ENCODE measurements at regions not wholly inside any gene's neighbourhood (a gene's known extent, or its start where the extent isn't known, plus 50 kb on each side); places are given as distances from the start of the nearest gene placed in this dataset.

DNA sequence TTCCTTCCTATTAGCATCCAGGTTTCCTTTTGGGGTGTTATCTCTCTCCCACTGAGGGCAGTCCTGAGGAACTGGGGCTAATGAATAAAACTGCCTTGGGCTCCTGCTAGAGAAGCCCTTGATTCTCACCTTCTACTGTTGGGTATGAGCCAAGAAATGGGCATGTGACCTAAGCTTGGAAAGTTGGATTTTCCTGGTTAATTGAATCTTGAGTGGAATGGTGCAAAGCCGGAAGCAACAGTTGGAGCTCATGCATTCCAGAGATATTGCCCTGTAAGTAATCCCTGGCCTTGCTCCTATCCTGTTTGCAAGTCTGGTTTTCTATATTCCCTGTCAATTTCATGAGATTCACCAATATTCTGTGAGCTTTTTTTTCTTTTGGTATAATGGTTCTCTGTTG lies 158.5 kb upstream of the ELL2 start:
- no peak overlapping the region for H3K4me3 ChIP-seq (replicated peaks in 1 of 2; ENCODE audit: low read depth in 1 of 2, low read length in 2 of 2)
- no peak for TF ChIP-seq EZH2 (IDR thresholded peaks at IDR 0.05)
- TF ChIP-seq ZNF274 (IDR thresholded peaks at IDR 0.05; ENCODE audit: low read depth, low read length), result no peak
- TF ChIP-seq, protein P1, sequence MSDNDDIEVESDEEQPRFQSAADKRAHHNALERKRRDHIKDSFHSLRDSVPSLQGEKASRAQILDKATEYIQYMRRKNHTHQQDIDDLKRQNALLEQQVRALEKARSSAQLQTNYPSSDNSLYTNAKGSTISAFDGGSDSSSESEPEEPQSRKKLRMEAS (IDR thresholded peaks at IDR 0.05), result no peak
- no peak for TF ChIP-seq YY1 (IDR thresholded peaks at IDR 0.05; ENCODE audit: extremely low read depth, insufficient replicate concordance, low read depth, low read length)
- TF ChIP-seq RAD21 (IDR thresholded peaks at IDR 0.05; ENCODE audit: low read depth), result no peak
- TF ChIP-seq JUND (IDR thresholded peaks at IDR 0.05), result no peak
- no peak for TF ChIP-seq POLR2A (IDR thresholded peaks at IDR 0.05; ENCODE audit: borderline replicate concordance, extremely low read depth, insufficient read depth, insufficient read length)
- no peak overlapping the region for H3K9ac ChIP-seq (ENCODE audit: low read length)
- ChIA-PET RAD21 (ENCODE audit: low non-redundant PET in 1 of 2, low total read pairs in 2 of 2, uncharacterized antibody in 2 of 2, unreplicated experiment in 2 of 2) (no interaction called here), POLR2A (no interaction called here), CTCF (no interaction called here)
- H3K27me3 ChIP-seq (ENCODE audit: insufficient read depth, low read length), result no peaks in the 10 kb centered on the region
- no TSS peak for BruUV-seq (replicated peaks)
- no peak overlapping the region for H2AFZ ChIP-seq (ENCODE audit: low read depth, low read length, poor library complexity, severe bottlenecking)
- no peaks in the 10 kb centered on the region for H3K9me2 ChIP-seq (ENCODE audit: insufficient read depth)
- H3K4me1 ChIP-seq (ENCODE audit: control insufficient read depth in 1 of 2, insufficient read depth in 2 of 2, low read length in 2 of 2), result no peaks in the 10 kb centered on the region
- no peak for ATAC-seq
- H3K4me2 ChIP-seq (ENCODE audit: low read length), result no peak overlapping the region
- H3K9me3 ChIP-seq (ENCODE audit: control insufficient read depth in 1 of 2, insufficient read depth in 1 of 2, low read depth in 1 of 2, low read length in 2 of 2), result no peaks in the 10 kb centered on the region
- H3K36me3 ChIP-seq (ENCODE audit: control insufficient read depth in 1 of 2, insufficient read depth in 2 of 2, low read length in 2 of 2), result no peaks in the 10 kb centered on the region
- DNase-seq (ENCODE audit: low read depth, low spot score), result no peak
- H4K20me1 ChIP-seq (ENCODE audit: insufficient read depth), result no peaks in the 10 kb centered on the region
- intact Hi-C loops (cut with micrococcal nuclease), result no loop called here
- H3K27ac ChIP-seq (ENCODE audit: low read depth, low read length), result no peak overlapping the region
- H3K79me2 ChIP-seq (ENCODE audit: insufficient read depth, low read length), result no peaks in the 10 kb centered on the region

DNA sequence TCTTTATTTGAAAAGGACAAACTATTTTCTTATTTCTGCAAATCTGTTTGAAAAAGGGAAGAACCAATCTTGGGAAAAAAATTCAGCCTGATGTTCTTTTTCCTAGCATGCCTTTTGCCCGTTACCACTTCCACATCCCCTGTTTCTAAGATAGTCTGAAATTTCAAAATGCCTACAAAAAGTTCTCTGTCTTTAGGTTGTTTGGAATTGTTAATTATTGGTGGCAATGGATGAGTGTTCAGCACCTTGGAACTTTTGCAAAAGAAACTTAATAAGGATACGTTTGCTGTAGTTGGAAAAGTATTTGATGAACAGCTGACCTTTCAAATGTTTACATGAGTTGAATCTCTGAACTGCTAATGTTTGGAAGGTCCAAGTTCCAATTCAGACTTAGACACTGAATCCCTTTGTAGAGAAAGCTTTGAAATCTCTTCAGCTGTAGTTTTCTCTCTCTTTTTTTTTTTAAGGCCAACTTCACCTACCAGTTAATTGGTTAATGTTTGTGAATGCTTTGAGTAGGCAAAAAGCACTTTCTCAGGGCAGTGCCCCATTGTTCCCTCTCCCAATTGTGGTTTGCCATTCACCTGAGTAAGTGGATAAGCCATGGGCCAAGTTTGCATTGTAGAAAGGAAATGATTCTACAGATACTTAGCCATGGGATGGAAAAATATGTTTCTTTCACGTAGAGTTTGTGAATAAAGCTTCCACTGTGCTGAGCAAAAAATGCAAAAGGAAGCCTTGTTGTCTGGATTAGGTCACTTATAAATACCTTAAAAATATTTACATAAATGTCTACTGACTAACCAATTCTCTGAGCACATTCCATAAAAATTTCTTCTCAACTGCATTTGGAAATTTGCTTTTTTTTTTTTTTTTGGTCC lies 156.4 kb upstream of the ELL2 start:
- no peak overlapping the region for H3K4me3 ChIP-seq (replicated peaks in 1 of 2; ENCODE audit: low read depth in 1 of 2, low read length in 2 of 2)
- H3K4me1 ChIP-seq (ENCODE audit: control insufficient read depth in 1 of 2, insufficient read depth in 2 of 2, low read length in 2 of 2), result no peaks in the 10 kb centered on the region
- POLR2A ChIA-PET, result no interaction called here
- H2AFZ ChIP-seq (ENCODE audit: low read depth, low read length, poor library complexity, severe bottlenecking), result no peak overlapping the region
- H3K9me2 ChIP-seq (ENCODE audit: insufficient read depth), result no peaks in the 10 kb centered on the region
- no peaks in the 10 kb centered on the region for H3K79me2 ChIP-seq (ENCODE audit: insufficient read depth, low read length)
- no peaks in the 10 kb centered on the region for H3K36me3 ChIP-seq (ENCODE audit: control insufficient read depth in 1 of 2, insufficient read depth in 2 of 2, low read length in 2 of 2)
- no peaks in the 10 kb centered on the region for H3K27me3 ChIP-seq (ENCODE audit: insufficient read depth, low read length)
- RAD21 ChIA-PET (ENCODE audit: low non-redundant PET in 1 of 2, low total read pairs in 2 of 2, uncharacterized antibody in 2 of 2, unreplicated experiment in 2 of 2), result no interaction called here
- H3K27ac ChIP-seq (ENCODE audit: low read depth, low read length), result no peak overlapping the region
- no peak overlapping the region for H3K9ac ChIP-seq (ENCODE audit: low read length)
- H3K4me2 ChIP-seq (ENCODE audit: low read length), result no peak overlapping the region
- ATAC-seq (no peak), DNase-seq (ENCODE audit: low read depth, low spot score) (no peak)
- BruUV-seq (replicated peaks), result no TSS peak
- intact Hi-C loops (cut with micrococcal nuclease), result no loop called here
- no peaks in the 10 kb centered on the region for H4K20me1 ChIP-seq (ENCODE audit: insufficient read depth)
- no peaks in the 10 kb centered on the region for H3K9me3 ChIP-seq (ENCODE audit: control insufficient read depth in 1 of 2, insufficient read depth in 1 of 2, low read depth in 1 of 2, low read length in 2 of 2)
- TF ChIP-seq, protein P2, sequence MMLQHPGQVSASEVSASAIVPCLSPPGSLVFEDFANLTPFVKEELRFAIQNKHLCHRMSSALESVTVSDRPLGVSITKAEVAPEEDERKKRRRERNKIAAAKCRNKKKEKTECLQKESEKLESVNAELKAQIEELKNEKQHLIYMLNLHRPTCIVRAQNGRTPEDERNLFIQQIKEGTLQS (IDR thresholded peaks at IDR 0.05), result no peak
- TF ChIP-seq EZH2phosphoT487 (IDR thresholded peaks at IDR 0.05; ENCODE audit: borderline replicate concordance) (no peak), CEBPB (IDR thresholded peaks at IDR 0.05; ENCODE audit: low read depth) (no peak), POLR2A (IDR thresholded peaks at IDR 0.05; ENCODE audit: borderline replicate concordance, extremely low read depth, insufficient read depth, insufficient read length) (no peak), FOSL1 (IDR thresholded peaks at IDR 0.05; ENCODE audit: low read depth) (no peak), YY1 (IDR thresholded peaks at IDR 0.05; ENCODE audit: extremely low read depth, insufficient replicate concordance, low read depth, low read length) (no peak), RAD21 (IDR thresholded peaks at IDR 0.05; ENCODE audit: low read depth) (no peak)
- CTCF ChIA-PET, result no interaction called here

All from HCT116 (cell line).